ENCODE measurements at regions not wholly inside any gene's neighbourhood (a gene's known extent, or its start where the extent isn't known, plus 50 kb on each side); places are given as distances from the start of the nearest gene placed in this dataset.

DNA sequence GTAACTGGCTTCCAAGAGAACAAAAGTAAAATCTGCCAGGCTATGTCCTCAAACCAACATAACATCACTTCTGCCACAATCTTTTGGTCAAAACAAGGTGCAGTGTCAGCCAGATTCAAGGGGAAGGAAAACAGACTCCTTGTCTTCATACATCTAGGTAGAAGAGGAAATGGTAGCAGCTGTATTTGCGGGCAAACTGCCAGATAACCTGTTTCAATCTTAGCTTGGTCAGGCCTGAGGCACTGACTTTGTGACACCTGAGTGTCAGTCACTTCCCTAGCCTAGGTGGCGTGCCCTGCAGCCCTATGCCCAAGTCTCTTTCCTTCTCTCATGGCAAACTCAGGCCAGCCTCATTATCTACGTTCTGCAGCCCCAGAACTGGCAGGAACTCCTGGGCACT is 146.2 kb upstream of the JADE1 start:
- H3K27ac ChIP-seq (ENCODE audit: low read depth, low read length) = no peak overlapping the region
- DNase-seq (ENCODE audit: low read depth, low spot score) = no peak
- no peaks in the 10 kb centered on the region for H3K27me3 ChIP-seq (ENCODE audit: control insufficient read depth, insufficient read depth, low read length)
- H3K4me3 ChIP-seq (ENCODE audit: low read depth, low read length) = no peak overlapping the region
- POLR2A ChIA-PET = interaction anchor here (0.7 kb wide), 1 partner anchor 37 kb away, joined by 3 read pairs; no protein-coding TSS in a partner anchor
- TF ChIP-seq, protein P1, sequence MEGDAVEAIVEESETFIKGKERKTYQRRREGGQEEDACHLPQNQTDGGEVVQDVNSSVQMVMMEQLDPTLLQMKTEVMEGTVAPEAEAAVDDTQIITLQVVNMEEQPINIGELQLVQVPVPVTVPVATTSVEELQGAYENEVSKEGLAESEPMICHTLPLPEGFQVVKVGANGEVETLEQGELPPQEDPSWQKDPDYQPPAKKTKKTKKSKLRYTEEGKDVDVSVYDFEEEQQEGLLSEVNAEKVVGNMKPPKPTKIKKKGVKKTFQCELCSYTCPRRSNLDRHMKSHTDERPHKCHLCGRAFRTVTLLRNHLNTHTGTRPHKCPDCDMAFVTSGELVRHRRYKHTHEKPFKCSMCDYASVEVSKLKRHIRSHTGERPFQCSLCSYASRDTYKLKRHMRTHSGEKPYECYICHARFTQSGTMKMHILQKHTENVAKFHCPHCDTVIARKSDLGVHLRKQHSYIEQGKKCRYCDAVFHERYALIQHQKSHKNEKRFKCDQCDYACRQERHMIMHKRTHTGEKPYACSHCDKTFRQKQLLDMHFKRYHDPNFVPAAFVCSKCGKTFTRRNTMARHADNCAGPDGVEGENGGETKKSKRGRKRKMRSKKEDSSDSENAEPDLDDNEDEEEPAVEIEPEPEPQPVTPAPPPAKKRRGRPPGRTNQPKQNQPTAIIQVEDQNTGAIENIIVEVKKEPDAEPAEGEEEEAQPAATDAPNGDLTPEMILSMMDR (IDR thresholded peaks at IDR 0.05; ENCODE audit: low read depth, low read length) = no peak
- CTCF ChIA-PET = interaction anchor here (0.6 kb wide), 1 partner anchor 1844 kb away, joined by 3 read pairs; no protein-coding TSS in a partner anchor
- no peaks in the 10 kb centered on the region for H3K9me3 ChIP-seq (ENCODE audit: control insufficient read depth, insufficient read depth, low read length)

DNA sequence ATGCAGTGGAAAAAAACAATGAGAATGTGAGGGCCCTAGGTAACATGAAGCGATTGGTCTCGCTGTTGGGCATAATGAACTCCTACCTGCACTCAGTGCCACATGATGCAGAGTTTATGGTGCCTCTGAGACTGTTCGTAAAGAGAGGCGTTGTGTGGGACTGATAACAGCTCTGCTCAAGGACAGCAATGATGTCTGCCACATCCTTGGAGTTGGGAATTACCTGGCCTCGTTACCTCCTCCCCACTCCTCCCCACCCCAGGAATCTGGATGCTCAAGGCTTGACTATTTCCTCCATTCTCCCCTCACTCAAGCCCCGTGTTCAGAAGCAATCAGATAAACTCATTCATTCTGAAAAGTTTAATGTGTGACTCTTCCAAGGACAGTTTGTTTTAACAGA is 148.0 kb upstream of the JADE1 start:
- Histone ChIP-seq H3K27ac (ENCODE audit: low read depth, low read length) (no peak overlapping the region), H3K9me3 (ENCODE audit: control insufficient read depth, insufficient read depth, low read length) (no peaks in the 10 kb centered on the region), H3K27me3 (ENCODE audit: control insufficient read depth, insufficient read depth, low read length) (no peaks in the 10 kb centered on the region), H3K4me3 (ENCODE audit: low read depth, low read length) (no peak overlapping the region)
- ChIA-PET CTCF (no interaction called here), POLR2A (interaction anchor here (0.6 kb wide), 1 partner anchor 108 kb away, joined by 9 read pairs; no protein-coding TSS in a partner anchor)
- no peak for DNase-seq (ENCODE audit: low read depth, low spot score)
- TF ChIP-seq, protein P1 (IDR thresholded peaks at IDR 0.05; ENCODE audit: low read depth, low read length) = no peak

- no peak overlapping the region for H3K27ac ChIP-seq (ENCODE audit: low read depth, low read length)
- CTCF ChIA-PET = no interaction called here
- DNase-seq (ENCODE audit: low read depth, low spot score) = peak; percentile 49
- no peaks in the 10 kb centered on the region for H3K9me3 ChIP-seq (ENCODE audit: control insufficient read depth, insufficient read depth, low read length)
- H3K27me3 ChIP-seq (ENCODE audit: control insufficient read depth, insufficient read depth, low read length) = no peaks in the 10 kb centered on the region
- TF ChIP-seq, protein P1 (IDR thresholded peaks at IDR 0.05; ENCODE audit: low read depth, low read length) = no peak
- POLR2A ChIA-PET = interaction anchor here (0.6 kb wide), 1 partner anchor 107 kb away, joined by 9 read pairs; no protein-coding TSS in a partner anchor
- no peak overlapping the region for H3K4me3 ChIP-seq (ENCODE audit: low read depth, low read length)
Observed at GRCh38 chr4:128660361-128661215, 148.9 kb upstream of the JADE1 start.

DNA sequence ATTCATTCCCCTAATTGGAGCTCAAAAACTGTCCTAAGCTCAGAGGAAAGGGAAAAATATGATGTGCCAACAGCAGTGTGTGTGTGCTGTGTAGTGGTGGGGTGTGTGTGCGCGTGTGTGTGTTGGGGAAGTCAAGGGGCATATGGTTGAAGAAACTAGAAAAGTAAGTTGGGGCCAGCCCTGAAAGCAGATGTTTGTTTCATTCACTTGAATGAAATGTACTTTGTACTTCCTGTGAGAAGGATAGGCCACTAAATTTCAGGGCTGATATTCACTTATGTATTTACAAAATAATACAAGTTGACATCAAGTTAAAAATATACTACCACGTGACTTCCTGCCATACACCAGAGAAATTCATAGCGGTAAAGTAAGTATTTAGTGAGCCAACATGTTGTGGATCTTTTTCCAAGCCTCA is 151.3 kb upstream of the JADE1 start:
- no peak for DNase-seq (ENCODE audit: low read depth, low spot score)
- Histone ChIP-seq H3K27ac (ENCODE audit: low read depth, low read length) (no peak overlapping the region), H3K27me3 (ENCODE audit: control insufficient read depth, insufficient read depth, low read length) (no peaks in the 10 kb centered on the region), H3K4me3 (ENCODE audit: low read depth, low read length) (no peak overlapping the region), H3K9me3 (ENCODE audit: control insufficient read depth, insufficient read depth, low read length) (peaks cover 5% of the 10 kb centered on the region; the same call in 1 of the 2 replicates)
- TF ChIP-seq, protein P1 (IDR thresholded peaks at IDR 0.05; ENCODE audit: low read depth, low read length) = no peak
- POLR2A ChIA-PET = interaction anchor here (0.7 kb wide), 1 partner anchor 60 kb away, joined by 9 read pairs; no protein-coding TSS in a partner anchor
- CTCF ChIA-PET = interaction anchor here (0.6 kb wide), 1 partner anchor 35 kb away, joined by 3 read pairs; no protein-coding TSS in a partner anchor

GRCh38 chr4:128657638-128658037 is 151.9 kb upstream of the JADE1 start:
- DNase-seq (ENCODE audit: low read depth, low spot score) = no peak
- H3K27ac ChIP-seq (ENCODE audit: low read depth, low read length) = no peak overlapping the region
- TF ChIP-seq, protein P1 (IDR thresholded peaks at IDR 0.05; ENCODE audit: low read depth, low read length) = no peak
- POLR2A ChIA-PET = no interaction called here
- CTCF ChIA-PET = no interaction called here
- H3K9me3 ChIP-seq (ENCODE audit: control insufficient read depth, insufficient read depth, low read length) = peaks cover 5% of the 10 kb centered on the region; the same call in 1 of the 2 replicates
- H3K27me3 ChIP-seq (ENCODE audit: control insufficient read depth, insufficient read depth, low read length) = no peaks in the 10 kb centered on the region
- no peak overlapping the region for H3K4me3 ChIP-seq (ENCODE audit: low read depth, low read length)

All from AG04450 (cell line).